ENCODE measurements at regions not wholly inside any gene's neighbourhood (a gene's known extent, or its start where the extent isn't known, plus 50 kb on each side); places are given as distances from the start of the nearest gene placed in this dataset.

DNA sequence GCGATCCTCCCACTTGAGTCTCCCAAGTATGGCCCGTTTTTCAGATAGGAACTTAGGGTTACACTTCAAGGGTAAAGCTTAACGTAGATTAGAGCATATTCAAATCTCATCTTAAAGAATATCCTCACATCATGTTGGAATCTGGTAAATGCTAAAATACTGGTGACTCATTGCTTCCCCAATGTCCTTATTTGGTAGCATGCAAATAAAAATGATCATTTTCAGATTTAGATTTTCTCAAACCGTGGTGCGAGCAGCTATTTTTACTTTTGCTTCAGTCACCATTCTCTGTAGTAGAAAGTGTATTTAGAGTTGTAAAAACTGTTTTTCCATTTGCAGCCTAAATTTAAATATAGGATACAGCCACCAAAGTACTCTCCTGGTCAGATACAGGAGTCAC, 101.5 kb upstream of the MAML3 start:
- no peak for TF ChIP-seq ISL1 (CRISPR knock-in tag; IDR thresholded peaks at IDR 0.05)
- no peak for TF ChIP-seq ESRRG (CRISPR knock-in tag; IDR thresholded peaks at IDR 0.05)
- TF ChIP-seq ZFP30 (CRISPR knock-in tag; IDR thresholded peaks at IDR 0.05): no peak
- TF ChIP-seq ARNTL (CRISPR knock-in tag; IDR thresholded peaks at IDR 0.05; ENCODE audit: borderline replicate concordance, low read depth): no peak
- TF ChIP-seq PPARA (CRISPR knock-in tag; IDR thresholded peaks at IDR 0.05; ENCODE audit: borderline replicate concordance): no peak
- no peak for TF ChIP-seq BACH2 (CRISPR knock-in tag; IDR thresholded peaks at IDR 0.05; ENCODE audit: borderline replicate concordance)
- TF ChIP-seq, protein P1, sequence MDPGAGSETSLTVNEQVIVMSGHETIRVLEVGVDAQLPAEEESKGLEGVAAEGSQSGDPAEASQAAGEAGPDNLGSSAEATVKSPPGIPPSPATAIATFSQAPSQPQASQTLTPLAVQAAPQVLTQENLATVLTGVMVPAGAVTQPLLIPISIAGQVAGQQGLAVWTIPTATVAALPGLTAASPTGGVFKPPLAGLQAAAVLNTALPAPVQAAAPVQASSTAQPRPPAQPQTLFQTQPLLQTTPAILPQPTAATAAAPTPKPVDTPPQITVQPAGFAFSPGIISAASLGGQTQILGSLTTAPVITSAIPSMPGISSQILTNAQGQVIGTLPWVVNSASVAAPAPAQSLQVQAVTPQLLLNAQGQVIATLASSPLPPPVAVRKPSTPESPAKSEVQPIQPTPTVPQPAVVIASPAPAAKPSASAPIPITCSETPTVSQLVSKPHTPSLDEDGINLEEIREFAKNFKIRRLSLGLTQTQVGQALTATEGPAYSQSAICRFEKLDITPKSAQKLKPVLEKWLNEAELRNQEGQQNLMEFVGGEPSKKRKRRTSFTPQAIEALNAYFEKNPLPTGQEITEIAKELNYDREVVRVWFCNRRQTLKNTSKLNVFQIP (CRISPR knock-in tag; IDR thresholded peaks at IDR 0.05; ENCODE audit: borderline replicate concordance, low read depth): no peak
- no peak for TF ChIP-seq GLIS3 (CRISPR knock-in tag; IDR thresholded peaks at IDR 0.05)
- TF ChIP-seq ZNF70 (CRISPR knock-in tag; IDR thresholded peaks at IDR 0.05): no peak
- TF ChIP-seq, protein P2, sequence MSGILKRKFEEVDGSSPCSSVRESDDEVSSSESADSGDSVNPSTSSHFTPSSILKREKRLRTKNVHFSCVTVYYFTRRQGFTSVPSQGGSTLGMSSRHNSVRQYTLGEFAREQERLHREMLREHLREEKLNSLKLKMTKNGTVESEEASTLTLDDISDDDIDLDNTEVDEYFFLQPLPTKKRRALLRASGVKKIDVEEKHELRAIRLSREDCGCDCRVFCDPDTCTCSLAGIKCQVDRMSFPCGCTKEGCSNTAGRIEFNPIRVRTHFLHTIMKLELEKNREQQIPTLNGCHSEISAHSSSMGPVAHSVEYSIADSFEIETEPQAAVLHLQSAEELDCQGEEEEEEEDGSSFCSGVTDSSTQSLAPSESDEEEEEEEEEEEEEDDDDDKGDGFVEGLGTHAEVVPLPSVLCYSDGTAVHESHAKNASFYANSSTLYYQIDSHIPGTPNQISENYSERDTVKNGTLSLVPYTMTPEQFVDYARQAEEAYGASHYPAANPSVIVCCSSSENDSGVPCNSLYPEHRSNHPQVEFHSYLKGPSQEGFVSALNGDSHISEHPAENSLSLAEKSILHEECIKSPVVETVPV (CRISPR knock-in tag; IDR thresholded peaks at IDR 0.05): no peak
- TF ChIP-seq RARB (CRISPR knock-in tag; IDR thresholded peaks at IDR 0.05): no peak
- TF ChIP-seq ZNF565 (CRISPR knock-in tag; conservative IDR thresholded peaks at IDR 0.05; ENCODE audit: low read depth): no peak
- TF ChIP-seq, protein P3, sequence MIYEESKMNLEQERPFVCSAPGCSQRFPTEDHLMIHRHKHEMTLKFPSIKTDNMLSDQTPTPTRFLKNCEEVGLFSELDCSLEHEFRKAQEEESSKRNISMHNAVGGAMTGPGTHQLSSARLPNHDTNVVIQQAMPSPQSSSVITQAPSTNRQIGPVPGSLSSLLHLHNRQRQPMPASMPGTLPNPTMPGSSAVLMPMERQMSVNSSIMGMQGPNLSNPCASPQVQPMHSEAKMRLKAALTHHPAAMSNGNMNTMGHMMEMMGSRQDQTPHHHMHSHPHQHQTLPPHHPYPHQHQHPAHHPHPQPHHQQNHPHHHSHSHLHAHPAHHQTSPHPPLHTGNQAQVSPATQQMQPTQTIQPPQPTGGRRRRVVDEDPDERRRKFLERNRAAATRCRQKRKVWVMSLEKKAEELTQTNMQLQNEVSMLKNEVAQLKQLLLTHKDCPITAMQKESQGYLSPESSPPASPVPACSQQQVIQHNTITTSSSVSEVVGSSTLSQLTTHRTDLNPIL (CRISPR knock-in tag; IDR thresholded peaks at IDR 0.05; ENCODE audit: low read depth): no peak
- no peak for TF ChIP-seq ZFP3 (CRISPR knock-in tag; IDR thresholded peaks at IDR 0.05)
- TF ChIP-seq, protein P4, sequence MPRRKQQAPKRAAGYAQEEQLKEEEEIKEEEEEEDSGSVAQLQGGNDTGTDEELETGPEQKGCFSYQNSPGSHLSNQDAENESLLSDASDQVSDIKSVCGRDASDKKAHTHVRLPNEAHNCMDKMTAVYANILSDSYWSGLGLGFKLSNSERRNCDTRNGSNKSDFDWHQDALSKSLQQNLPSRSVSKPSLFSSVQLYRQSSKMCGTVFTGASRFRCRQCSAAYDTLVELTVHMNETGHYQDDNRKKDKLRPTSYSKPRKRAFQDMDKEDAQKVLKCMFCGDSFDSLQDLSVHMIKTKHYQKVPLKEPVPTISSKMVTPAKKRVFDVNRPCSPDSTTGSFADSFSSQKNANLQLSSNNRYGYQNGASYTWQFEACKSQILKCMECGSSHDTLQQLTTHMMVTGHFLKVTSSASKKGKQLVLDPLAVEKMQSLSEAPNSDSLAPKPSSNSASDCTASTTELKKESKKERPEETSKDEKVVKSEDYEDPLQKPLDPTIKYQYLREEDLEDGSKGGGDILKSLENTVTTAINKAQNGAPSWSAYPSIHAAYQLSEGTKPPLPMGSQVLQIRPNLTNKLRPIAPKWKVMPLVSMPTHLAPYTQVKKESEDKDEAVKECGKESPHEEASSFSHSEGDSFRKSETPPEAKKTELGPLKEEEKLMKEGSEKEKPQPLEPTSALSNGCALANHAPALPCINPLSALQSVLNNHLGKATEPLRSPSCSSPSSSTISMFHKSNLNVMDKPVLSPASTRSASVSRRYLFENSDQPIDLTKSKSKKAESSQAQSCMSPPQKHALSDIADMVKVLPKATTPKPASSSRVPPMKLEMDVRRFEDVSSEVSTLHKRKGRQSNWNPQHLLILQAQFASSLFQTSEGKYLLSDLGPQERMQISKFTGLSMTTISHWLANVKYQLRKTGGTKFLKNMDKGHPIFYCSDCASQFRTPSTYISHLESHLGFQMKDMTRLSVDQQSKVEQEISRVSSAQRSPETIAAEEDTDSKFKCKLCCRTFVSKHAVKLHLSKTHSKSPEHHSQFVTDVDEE (CRISPR knock-in tag; IDR thresholded peaks at IDR 0.05): no peak
- TF ChIP-seq CSDC2 (CRISPR knock-in tag; IDR thresholded peaks at IDR 0.05): no peak
- TF ChIP-seq TOX (CRISPR knock-in tag; IDR thresholded peaks at IDR 0.05; ENCODE audit: borderline replicate concordance): no peak
- ATAC-seq: no peak

DNA sequence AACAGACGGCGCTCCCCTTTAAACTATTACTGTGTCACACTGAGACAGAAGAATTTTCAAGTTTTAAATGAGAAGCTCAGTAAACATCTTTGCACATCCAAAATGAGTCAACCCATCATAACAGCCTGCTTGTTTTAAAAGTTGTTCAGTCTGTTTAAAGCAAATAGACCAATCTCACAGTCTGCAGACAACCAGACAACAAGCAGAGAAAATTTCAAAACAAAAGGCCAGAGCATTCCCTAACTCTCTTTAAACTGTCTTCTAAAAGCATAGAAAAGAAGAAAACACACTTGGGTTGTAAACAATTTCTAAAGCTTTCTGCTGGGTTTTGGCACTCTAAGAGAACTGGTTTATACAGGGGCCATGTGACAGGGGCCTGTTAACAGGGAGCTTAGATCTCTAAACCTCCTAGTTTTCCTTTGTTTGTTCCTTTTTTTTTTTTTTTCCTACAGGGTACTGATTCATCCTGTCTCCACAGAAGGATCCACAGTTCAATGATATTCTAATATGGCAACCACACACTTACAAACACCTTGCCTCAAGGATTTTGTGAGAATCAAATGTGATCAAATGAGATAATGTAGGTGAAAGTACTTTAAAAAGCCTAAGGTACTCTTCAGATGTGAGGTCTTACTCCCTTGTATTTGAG, 100.8 kb upstream of the MAML3 start:
- TF ChIP-seq, protein P2 (CRISPR knock-in tag; IDR thresholded peaks at IDR 0.05): no peak
- TF ChIP-seq GLIS3 (CRISPR knock-in tag; IDR thresholded peaks at IDR 0.05): no peak
- no peak for ATAC-seq

DNA sequence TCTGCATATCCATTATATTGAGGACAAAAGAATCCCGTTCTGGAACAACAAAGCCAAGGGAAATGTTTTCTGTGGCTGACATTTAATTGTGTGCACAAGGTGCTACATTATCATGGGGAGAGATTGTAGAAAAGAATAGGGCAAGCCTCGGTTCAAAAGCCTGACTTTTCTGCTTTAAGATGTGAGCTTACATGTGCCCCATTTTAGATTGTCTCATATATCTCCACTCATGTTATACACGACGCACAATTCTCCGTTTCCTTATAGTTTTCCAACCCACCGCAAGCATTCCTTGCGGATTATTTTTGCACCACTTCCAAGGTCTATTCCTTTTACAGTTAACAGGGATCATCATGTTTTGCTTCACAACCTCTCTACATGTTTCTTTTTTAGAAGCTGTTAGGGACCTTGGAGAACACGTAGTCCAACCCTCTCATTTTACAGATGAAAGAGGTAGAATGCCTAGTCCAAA, 99.6 kb upstream of the MAML3 start:
- no peak for ATAC-seq
- TF ChIP-seq ZNF70 (CRISPR knock-in tag; IDR thresholded peaks at IDR 0.05) (no peak), ISL1 (CRISPR knock-in tag; IDR thresholded peaks at IDR 0.05) (no peak), BACH2 (CRISPR knock-in tag; IDR thresholded peaks at IDR 0.05; ENCODE audit: borderline replicate concordance) (no peak), CSDC2 (CRISPR knock-in tag; IDR thresholded peaks at IDR 0.05) (no peak), ZFP3 (CRISPR knock-in tag; IDR thresholded peaks at IDR 0.05) (no peak), ESRRG (CRISPR knock-in tag; IDR thresholded peaks at IDR 0.05) (no peak), TCF4 (CRISPR knock-in tag; IDR thresholded peaks at IDR 0.05; ENCODE audit: borderline replicate concordance) (no peak), ZFP30 (CRISPR knock-in tag; IDR thresholded peaks at IDR 0.05) (no peak), GLIS3 (CRISPR knock-in tag; IDR thresholded peaks at IDR 0.05) (no peak), ZNF8 (CRISPR knock-in tag; IDR thresholded peaks at IDR 0.05) (no peak), PPARA (CRISPR knock-in tag; IDR thresholded peaks at IDR 0.05; ENCODE audit: borderline replicate concordance) (no peak)
- TF ChIP-seq, protein P5, sequence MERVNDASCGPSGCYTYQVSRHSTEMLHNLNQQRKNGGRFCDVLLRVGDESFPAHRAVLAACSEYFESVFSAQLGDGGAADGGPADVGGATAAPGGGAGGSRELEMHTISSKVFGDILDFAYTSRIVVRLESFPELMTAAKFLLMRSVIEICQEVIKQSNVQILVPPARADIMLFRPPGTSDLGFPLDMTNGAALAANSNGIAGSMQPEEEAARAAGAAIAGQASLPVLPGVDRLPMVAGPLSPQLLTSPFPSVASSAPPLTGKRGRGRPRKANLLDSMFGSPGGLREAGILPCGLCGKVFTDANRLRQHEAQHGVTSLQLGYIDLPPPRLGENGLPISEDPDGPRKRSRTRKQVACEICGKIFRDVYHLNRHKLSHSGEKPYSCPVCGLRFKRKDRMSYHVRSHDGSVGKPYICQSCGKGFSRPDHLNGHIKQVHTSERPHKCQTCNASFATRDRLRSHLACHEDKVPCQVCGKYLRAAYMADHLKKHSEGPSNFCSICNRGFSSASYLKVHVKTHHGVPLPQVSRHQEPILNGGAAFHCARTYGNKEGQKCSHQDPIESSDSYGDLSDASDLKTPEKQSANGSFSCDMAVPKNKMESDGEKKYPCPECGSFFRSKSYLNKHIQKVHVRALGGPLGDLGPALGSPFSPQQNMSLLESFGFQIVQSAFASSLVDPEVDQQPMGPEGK (CRISPR knock-in tag; IDR thresholded peaks at IDR 0.05; ENCODE audit: borderline replicate concordance): no peak
- TF ChIP-seq, protein P3 (CRISPR knock-in tag; IDR thresholded peaks at IDR 0.05; ENCODE audit: low read depth): no peak
